H1 (cell line): ENCODE measurements at regions not wholly inside any gene's neighbourhood (a gene's known extent, or its start where the extent isn't known, plus 50 kb on each side); places are given as distances from the start of the nearest gene placed in this dataset.

Experiments
- CTCF ChIA-PET: fragments of 300-600 bp; sonication (Branson Sonifier 250); formaldehyde crosslinking; loops from one replicate; lab custom pipeline; 2021; ENCODE audit not compliant: partially characterized antibody; lab: Charles Lee
- POLR2A ChIA-PET: fragments of 300-600 bp; sonication (Branson Sonifier 250); formaldehyde crosslinking; loops from one replicate; lab custom pipeline; 2021; ENCODE audit warnings: inconsistent platforms; ENCODE audit not compliant: partially characterized antibody; lab: Charles Lee
- DNase-seq, 2 experiments: peaks; one replicate each; pipeline versions ENCODE4 v3.0.0 to v3.0.0-alpha.2; 2010 to 2022; ENCODE audit warnings: low spot score in 2 of 2, low read depth in 1 of 2, mixed read lengths in 1 of 2
- FAIRE-seq: peaks from 2 replicates; lab custom pipeline; 2011; peaks lifted over from hg19 to GRCh38; lab: Jason Lieb, UNC
- H2AFZ ChIP-seq: 2 replicates; pipeline ENCODE4 v1.8.1; 2012; ENCODE audit warnings: low read length, inconsistent platforms
- H2AK5ac ChIP-seq: 2 replicates; pipeline ENCODE4 v1.6.1; 2013; ENCODE audit warnings: low read depth, low read length
- H2BK120ac ChIP-seq: replicated peaks from 2 replicates; pipeline ENCODE3; 2013; ENCODE audit warnings: low read depth, low read length, inconsistent platforms
- H2BK12ac ChIP-seq: 2 replicates; pipeline ENCODE4 v1.6.1; 2013; ENCODE audit warnings: low read depth, low read length
- H2BK15ac ChIP-seq: 2 replicates; pipeline ENCODE4 v1.6.1; 2013; ENCODE audit warnings: low read length
- H2BK20ac ChIP-seq: 2 replicates; pipeline ENCODE4 v1.6.1; 2013; ENCODE audit warnings: low read length
- H2BK5ac ChIP-seq: 2 replicates; pipeline ENCODE4 v1.6.1; 2013; ENCODE audit warnings: low read depth, low read length
- H3K14ac ChIP-seq: 2 replicates; pipeline ENCODE4 v1.6.1; 2013; ENCODE audit warnings: inconsistent platforms; ENCODE audit not compliant: insufficient read length
- H3K18ac ChIP-seq: 2 replicates; pipeline ENCODE4 v1.6.1; 2013; ENCODE audit warnings: low read length; ENCODE audit errors: extremely low read depth
- H3K23ac ChIP-seq: 2 replicates; pipeline ENCODE4 v1.6.1; 2013; ENCODE audit warnings: inconsistent platforms; ENCODE audit not compliant: insufficient read length
- H3K23me2 ChIP-seq: 2 replicates; pipeline ENCODE4 v1.6.1; 2013; ENCODE audit warnings: low read depth, low read length
- H3K27ac ChIP-seq: 2 replicates; pipeline ENCODE4 v1.6.1; 2011; ENCODE audit warnings: low read depth, low read length, inconsistent platforms
- H3K27me3 ChIP-seq, 4 experiments: replicated peaks in 1 of 4; 1 replicate in 1 of 4; 2 replicates in 3 of 4; pipeline versions ENCODE4 v1.6.1 to v1.8.1; 2011 to 2013; ENCODE audit warnings: low read length in 3 of 4, mild to moderate bottlenecking in 3 of 4, inconsistent platforms in 2 of 4, mixed read lengths in 2 of 4, moderate library complexity in 1 of 4; ENCODE audit not compliant: control insufficient read depth in 3 of 4, insufficient read depth in 3 of 4; ENCODE audit errors: extremely low read depth in 1 of 4
- H3K36me3 ChIP-seq, 4 experiments: 2 replicates each; pipeline versions ENCODE4 v1.6.1 to v1.8.1; 2011 to 2013; ENCODE audit warnings: mild to moderate bottlenecking in 4 of 4, low read length in 3 of 4, moderate library complexity in 2 of 4, control low read depth in 1 of 4, inconsistent platforms in 1 of 4; ENCODE audit not compliant: insufficient read depth in 4 of 4, control insufficient read depth in 2 of 4
- H3K4ac ChIP-seq: replicated peaks from 2 replicates; pipeline ENCODE3; 2013; ENCODE audit warnings: low read length, low read depth, mixed read lengths, inconsistent platforms; ENCODE audit not compliant: insufficient read length
- H3K4me1 ChIP-seq, 4 experiments: replicated peaks in 1 of 4; 1 replicate in 1 of 4; 2 replicates in 3 of 4; pipeline versions ENCODE4 v1.6.1 to v1.8.1; 2011 to 2013; ENCODE audit warnings: low read length in 3 of 4, inconsistent platforms in 2 of 4, mixed read lengths in 1 of 4; ENCODE audit not compliant: insufficient read depth in 4 of 4, control insufficient read depth in 3 of 4
- H3K4me2 ChIP-seq, 2 experiments: 2 replicates each; pipeline versions ENCODE4 v1.6.1 to v1.8.1; 2011 to 2013; ENCODE audit warnings: low read depth in 2 of 2, low read length in 2 of 2, control low read depth in 1 of 2, inconsistent platforms in 1 of 2, mild to moderate bottlenecking in 1 of 2; ENCODE audit not compliant: insufficient read depth in 1 of 2
- H3K4me3 ChIP-seq, 4 experiments: fragments of 200-600, 300-600 bp in 1 of 4; sonication (generic), shearing (Covaris generic), sonication (Bioruptor Twin) in 1 of 4; 2 replicates each; pipeline versions ENCODE4 v1.5.1 to v1.8.1; 2011 to 2016; ENCODE audit warnings: low read length in 4 of 4, low read depth in 3 of 4, control low read depth in 2 of 4, inconsistent platforms in 2 of 4, mild to moderate bottlenecking in 2 of 4, mixed read lengths in 1 of 4, moderate library complexity in 1 of 4; ENCODE audit not compliant: insufficient read depth in 2 of 4; ENCODE audit errors: extremely low read depth in 1 of 4
- H3K56ac ChIP-seq: replicated peaks from 2 replicates; pipeline ENCODE3; 2013; ENCODE audit warnings: low read depth, mild to moderate bottlenecking, mixed read lengths, low read length, inconsistent platforms; ENCODE audit not compliant: insufficient read length
- H3K79me1 ChIP-seq: 2 replicates; pipeline ENCODE4 v1.6.1; 2013; ENCODE audit warnings: low read depth, low read length, control low read depth
- H3K79me2 ChIP-seq, 2 experiments: 2 replicates each; pipeline versions ENCODE4 v1.6.1 to v1.8.1; 2012 to 2013; ENCODE audit warnings: low read length in 2 of 2, mild to moderate bottlenecking in 2 of 2, inconsistent platforms in 1 of 2; ENCODE audit not compliant: insufficient read depth in 2 of 2, control insufficient read depth in 1 of 2
- H3K9ac ChIP-seq, 4 experiments: replicated peaks in 1 of 4; 1 replicate in 1 of 4; 2 replicates in 3 of 4; pipeline versions ENCODE4 v1.6.1 to v1.8.1; 2011 to 2013; ENCODE audit warnings: low read depth in 3 of 4, low read length in 3 of 4, control low read depth in 2 of 4, mild to moderate bottlenecking in 2 of 4, moderate library complexity in 2 of 4, inconsistent platforms in 1 of 4; ENCODE audit errors: extremely low read depth in 1 of 4
- H3K9me3 ChIP-seq, 2 experiments: 2 replicates each; pipeline versions ENCODE4 v1.6.1 to v1.8.1; 2012 to 2013; ENCODE audit warnings: mild to moderate bottlenecking in 2 of 2, moderate library complexity in 2 of 2, control low read depth in 1 of 2, inconsistent platforms in 1 of 2, low read depth in 1 of 2, low read length in 1 of 2, mixed read lengths in 1 of 2; ENCODE audit not compliant: insufficient read depth in 2 of 2
- H4K20me1 ChIP-seq, 2 experiments: replicated peaks in 1 of 2; 2 replicates each; pipeline versions ENCODE3 to v1.8.1; 2011 to 2013; ENCODE audit warnings: inconsistent platforms in 2 of 2, low read length in 2 of 2, mild to moderate bottlenecking in 1 of 2; ENCODE audit not compliant: insufficient read depth in 2 of 2, control insufficient read depth in 1 of 2
- H4K5ac ChIP-seq: 2 replicates; pipeline ENCODE4 v1.6.1; 2013; ENCODE audit warnings: low read length, low read depth, mixed read lengths, inconsistent platforms; ENCODE audit not compliant: insufficient read length
- H4K8ac ChIP-seq: 2 replicates; pipeline ENCODE4 v1.8.0; 2013; ENCODE audit warnings: mild to moderate bottlenecking, moderate library complexity, low read length, inconsistent platforms; ENCODE audit not compliant: insufficient read depth; ENCODE audit errors: extremely low read depth
- H4K91ac ChIP-seq: replicated peaks from 2 replicates; pipeline ENCODE3; 2013; ENCODE audit warnings: low read length, mixed read lengths, inconsistent platforms; ENCODE audit not compliant: insufficient read length
- BCL11A ChIP-seq, 2 experiments: IDR thresholded peaks; one replicate each; pipeline ENCODE4 v1.6.1; 2011; ENCODE audit warnings: low read depth in 2 of 2, low read length in 2 of 2, mild to moderate bottlenecking in 2 of 2
- BRCA1 ChIP-seq: IDR thresholded peaks from 2 replicates; pipeline ENCODE4 v1.6.1; 2012; ENCODE audit warnings: low read depth, low read length, improper control_type of control experiment
- CHD1 ChIP-seq: IDR thresholded peaks from 2 replicates; pipeline ENCODE4 v1.6.1; 2012; ENCODE audit warnings: low read depth, low read length, improper control_type of control experiment
- EZH2 ChIP-seq: fragments of 200-600 bp; sonication (generic); IDR thresholded peaks from 2 replicates; pipeline ENCODE4 v1.7.1; 2012; ENCODE audit warnings: low read depth, mild to moderate bottlenecking, moderate library complexity, low read length, inconsistent platforms; ENCODE audit not compliant: severe bottlenecking
- JUN ChIP-seq: IDR thresholded peaks from 2 replicates; pipeline ENCODE4 v1.6.1; 2011; ENCODE audit warnings: low read depth, mild to moderate bottlenecking, improper control_type of control experiment, low read length
- KDM5A ChIP-seq: fragments of 200-600 bp; IDR thresholded peaks from 2 replicates; pipeline ENCODE4 v1.7.1; 2012; ENCODE audit warnings: mild to moderate bottlenecking, low read length, inconsistent platforms, mixed read lengths
- POLR2AphosphoS5 ChIP-seq: IDR thresholded peaks from 2 replicates; pipeline ENCODE4 v1.6.1; 2011; ENCODE audit warnings: low read depth, low read length
- RAD21 ChIP-seq, 2 experiments: IDR thresholded peaks in 1 of 2; conservative IDR thresholded peaks in 1 of 2; 2 replicates each; pipeline ENCODE4 v1.6.1; 2011; ENCODE audit warnings: low read depth in 2 of 2, low read length in 2 of 2, improper control_type of control experiment in 1 of 2, inconsistent platforms in 1 of 2, mild to moderate bottlenecking in 1 of 2, moderate library complexity in 1 of 2
- RXRA ChIP-seq: IDR thresholded peaks from 2 replicates; pipeline ENCODE4 v1.6.1; 2011; ENCODE audit warnings: low read depth, mild to moderate bottlenecking, low read length, moderate library complexity; ENCODE audit not compliant: insufficient read depth
- SP1 ChIP-seq: IDR thresholded peaks from 2 replicates; pipeline ENCODE4 v1.6.1; 2011; ENCODE audit warnings: low read depth, low read length
- TCF12 ChIP-seq: IDR thresholded peaks from 2 replicates; pipeline ENCODE4 v1.6.1; 2011; ENCODE audit warnings: low read depth, mild to moderate bottlenecking, low read length
- YY1 ChIP-seq: IDR thresholded peaks from 2 replicates; pipeline ENCODE4 v1.6.1; 2011; ENCODE audit warnings: low read depth, mild to moderate bottlenecking, low read length
- WGBS, 2 experiments: shearing (Covaris generic) in 1 of 2; methylation state at CpG; one replicate each; pipeline versions ENCODE4 v1.1.6 to v1.1.7; 2013 to 2015; ENCODE audit warnings: low lambda C conversion rate in 2 of 2, mixed read lengths in 2 of 2, inconsistent platforms in 1 of 2, low coverage in 1 of 2, missing lambda C conversion rate in 1 of 2; ENCODE audit not compliant: insufficient replicate concordance in 2 of 2, insufficient coverage in 1 of 2, insufficient read length in 1 of 2; ENCODE audit errors: extremely low coverage in 1 of 2, missing lambda C conversion rate in 1 of 2; 5-methylcytosine and 5-hydroxymethylcytosine counted together
- TF ChIP-seq, protein P1 (sequence below): IDR thresholded peaks from 2 replicates; pipeline ENCODE4 v1.6.1; 2011; ENCODE audit warnings: low read depth, mild to moderate bottlenecking, low read length; ENCODE audit not compliant: insufficient read depth
- TF ChIP-seq, protein P2 (sequence below): IDR thresholded peaks from 2 replicates; pipeline ENCODE4 v1.6.1; 2011; ENCODE audit warnings: low read length, improper control_type of control experiment

DNA sequence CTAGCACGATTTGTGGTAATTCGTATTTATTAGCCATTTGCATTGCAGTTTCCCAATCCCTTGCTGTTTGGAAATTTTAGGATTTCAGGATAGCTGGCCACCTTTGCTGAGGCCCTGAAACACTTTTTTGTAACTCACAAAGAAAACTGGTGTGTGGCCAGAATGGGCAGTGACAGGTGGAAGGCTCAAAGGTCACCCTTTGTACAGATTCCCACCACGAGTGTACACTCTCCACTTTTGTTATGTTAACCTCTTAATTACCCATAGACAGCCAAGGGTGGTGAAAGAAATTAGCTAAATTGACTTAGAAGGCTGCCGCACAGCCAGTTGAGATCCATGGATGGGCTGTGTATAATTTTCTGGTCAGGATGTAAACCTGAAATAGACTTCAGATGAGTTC, 109.7 kb upstream of the ARX start:
- Histone ChIP-seq H3K79me2 (no peaks in the 10 kb centered on the region), H3K4me3 (no peak overlapping the region)
- TF ChIP-seq KDM5A = no peak
- TF ChIP-seq, protein P1, sequence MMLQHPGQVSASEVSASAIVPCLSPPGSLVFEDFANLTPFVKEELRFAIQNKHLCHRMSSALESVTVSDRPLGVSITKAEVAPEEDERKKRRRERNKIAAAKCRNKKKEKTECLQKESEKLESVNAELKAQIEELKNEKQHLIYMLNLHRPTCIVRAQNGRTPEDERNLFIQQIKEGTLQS = no peak
- TF ChIP-seq SP1 = no peak
- TF ChIP-seq RAD21 (IDR thresholded peaks at IDR 0.05 in 1 of 2, conservative IDR thresholded peaks at IDR 0.05 in 1 of 2; ENCODE audit: low read depth in 2 of 2, low read length in 2 of 2) = no peak
- no peak for TF ChIP-seq JUN
- TF ChIP-seq BCL11A (IDR thresholded peaks at IDR 0.05; ENCODE audit: low read depth in 2 of 2, low read length in 2 of 2) = no peak
- TF ChIP-seq RXRA = no peak
- TF ChIP-seq, protein P2, sequence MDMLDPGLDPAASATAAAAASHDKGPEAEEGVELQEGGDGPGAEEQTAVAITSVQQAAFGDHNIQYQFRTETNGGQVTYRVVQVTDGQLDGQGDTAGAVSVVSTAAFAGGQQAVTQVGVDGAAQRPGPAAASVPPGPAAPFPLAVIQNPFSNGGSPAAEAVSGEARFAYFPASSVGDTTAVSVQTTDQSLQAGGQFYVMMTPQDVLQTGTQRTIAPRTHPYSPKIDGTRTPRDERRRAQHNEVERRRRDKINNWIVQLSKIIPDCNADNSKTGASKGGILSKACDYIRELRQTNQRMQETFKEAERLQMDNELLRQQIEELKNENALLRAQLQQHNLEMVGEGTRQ = no peak
- TF ChIP-seq EZH2 = no peak
- TF ChIP-seq POLR2AphosphoS5 = no peak
- TF ChIP-seq TCF12 = no peak
- TF ChIP-seq YY1 = no peak
- TF ChIP-seq BRCA1 = no peak
- TF ChIP-seq CHD1 = no peak

More for the DNA sequence above, 109.7 kb upstream of the ARX start:
- no peaks in the 10 kb centered on the region for H3K23me2 ChIP-seq
- H3K36me3 ChIP-seq = no peaks in the 10 kb centered on the region
- H2BK15ac ChIP-seq = no peak overlapping the region
- 89% methylated on average over 4 of the region's 4 CpGs; no CpG with 5 or more reads in 1 of the 2 experiments for WGBS, 2 experiments
- no peak overlapping the region for H2BK12ac ChIP-seq
- no peak overlapping the region for H4K91ac ChIP-seq
- ChIA-PET CTCF (interaction anchor here (1.1 kb wide), 1 partner anchor 18 kb away, joined by 3 read pairs; no protein-coding TSS in a partner anchor), POLR2A (no interaction called here)
- H4K20me1 ChIP-seq = no peaks in the 10 kb centered on the region
- no peak overlapping the region for H3K4ac ChIP-seq
- H3K9me3 ChIP-seq = peaks cover 4 to 13% of the 10 kb centered on the region in 2 experiments; a peak in 3 of 4 replicates
- no peak overlapping the region for H3K27ac ChIP-seq
- DNase-seq (no peak), FAIRE-seq (no peak)
- no peak overlapping the region for H2BK20ac ChIP-seq
- no peak overlapping the region for H2BK5ac ChIP-seq
- H3K9ac ChIP-seq = no peak overlapping the region
- no peak overlapping the region for H3K23ac ChIP-seq
- no peak overlapping the region for H4K8ac ChIP-seq
- H3K56ac ChIP-seq = no peak overlapping the region
- no peak overlapping the region for H2AFZ ChIP-seq
- no peak overlapping the region for H3K14ac ChIP-seq
- no peaks in the 10 kb centered on the region for H3K27me3 ChIP-seq
- H2BK120ac ChIP-seq = no peak overlapping the region
- H3K18ac ChIP-seq = no peak overlapping the region
- no peaks in the 10 kb centered on the region for H3K79me1 ChIP-seq
- no peaks in the 10 kb centered on the region for H3K4me1 ChIP-seq
- no peak overlapping the region for H2AK5ac ChIP-seq
- no peak overlapping the region for H4K5ac ChIP-seq
- no peak overlapping the region for H3K4me2 ChIP-seq
